ENCODE measurements at regions not wholly inside any gene's neighbourhood (a gene's known extent, or its start where the extent isn't known, plus 50 kb on each side); places are given as distances from the start of the nearest gene placed in this dataset.

DNA sequence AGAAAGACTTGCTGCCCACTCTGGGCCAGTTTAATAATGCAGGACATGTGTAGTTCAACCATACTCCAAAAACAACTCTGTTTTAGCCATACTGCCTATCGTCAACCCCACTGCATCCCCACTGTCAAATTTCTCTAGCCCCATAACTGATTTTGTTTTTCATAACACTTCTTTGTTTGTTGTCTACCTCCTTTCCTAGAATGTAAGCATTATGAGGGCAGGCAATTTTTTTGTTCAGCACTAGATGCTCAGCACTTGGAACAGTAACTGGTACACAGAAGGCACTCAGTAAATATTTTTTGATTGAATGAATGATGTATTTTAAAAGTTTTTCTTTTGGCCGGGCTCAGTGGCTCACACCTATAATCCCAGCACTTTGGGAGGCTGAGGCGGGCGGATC, 183.8 kb upstream of the MKLN1 start:
- TF ChIP-seq, protein P1, sequence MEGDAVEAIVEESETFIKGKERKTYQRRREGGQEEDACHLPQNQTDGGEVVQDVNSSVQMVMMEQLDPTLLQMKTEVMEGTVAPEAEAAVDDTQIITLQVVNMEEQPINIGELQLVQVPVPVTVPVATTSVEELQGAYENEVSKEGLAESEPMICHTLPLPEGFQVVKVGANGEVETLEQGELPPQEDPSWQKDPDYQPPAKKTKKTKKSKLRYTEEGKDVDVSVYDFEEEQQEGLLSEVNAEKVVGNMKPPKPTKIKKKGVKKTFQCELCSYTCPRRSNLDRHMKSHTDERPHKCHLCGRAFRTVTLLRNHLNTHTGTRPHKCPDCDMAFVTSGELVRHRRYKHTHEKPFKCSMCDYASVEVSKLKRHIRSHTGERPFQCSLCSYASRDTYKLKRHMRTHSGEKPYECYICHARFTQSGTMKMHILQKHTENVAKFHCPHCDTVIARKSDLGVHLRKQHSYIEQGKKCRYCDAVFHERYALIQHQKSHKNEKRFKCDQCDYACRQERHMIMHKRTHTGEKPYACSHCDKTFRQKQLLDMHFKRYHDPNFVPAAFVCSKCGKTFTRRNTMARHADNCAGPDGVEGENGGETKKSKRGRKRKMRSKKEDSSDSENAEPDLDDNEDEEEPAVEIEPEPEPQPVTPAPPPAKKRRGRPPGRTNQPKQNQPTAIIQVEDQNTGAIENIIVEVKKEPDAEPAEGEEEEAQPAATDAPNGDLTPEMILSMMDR (IDR thresholded peaks at IDR 0.05), result no peak
- TF ChIP-seq EZH2 (IDR thresholded peaks at IDR 0.05; ENCODE audit: borderline replicate concordance, insufficient read depth, low read depth, low read length, poor library complexity, severe bottlenecking), result no peak

Data from B cell (primary cell).